ENCODE measurements at regions not wholly inside any gene's neighbourhood (a gene's known extent, or its start where the extent isn't known, plus 50 kb on each side); places are given as distances from the start of the nearest gene placed in this dataset.

DNA sequence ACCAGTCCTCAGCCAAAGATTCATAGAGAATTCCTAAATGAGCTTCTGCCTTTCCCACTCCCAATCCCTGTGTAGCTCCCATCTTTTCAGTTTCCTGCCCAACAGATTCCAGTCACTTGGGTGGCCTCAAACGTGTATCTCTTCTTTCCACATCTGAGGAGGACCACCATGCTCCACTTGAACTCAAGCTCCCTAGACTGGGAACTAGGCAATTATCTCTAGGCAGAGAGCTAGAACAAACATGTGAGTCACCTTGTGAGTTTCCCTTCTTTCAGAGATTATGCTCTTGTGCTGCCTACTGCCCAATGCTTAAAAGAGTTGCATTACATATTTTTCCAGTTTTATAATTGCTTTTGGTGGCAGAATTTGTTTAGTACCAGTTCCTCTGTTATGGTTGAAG, 178.0 kb downstream of the MDFIC start:
- TF ChIP-seq POLR2A (IDR thresholded peaks at IDR 0.05; ENCODE audit: low read length) (no peak), GATA1 (IDR thresholded peaks at IDR 0.05; ENCODE audit: low read depth, low read length) (no peak)

Data from erythroblast (primary cell).